ENCODE measurements at regions not wholly inside any gene's neighbourhood (a gene's known extent, or its start where the extent isn't known, plus 50 kb on each side); places are given as distances from the start of the nearest gene placed in this dataset.
"Not testable (repeated sequence)": the region's sequence is repeated elsewhere in the genome, so short reads cannot be mapped to it uniquely, and the experiment has no call there.

- H2AFZ ChIP-seq (ENCODE audit: low read depth); H4K20me1 ChIP-seq (ENCODE audit: insufficient read depth); H3K4me2 ChIP-seq; H3K9ac ChIP-seq; H3K27ac ChIP-seq (ENCODE audit: low read depth in 2 of 2, low read length in 1 of 2); H3K9me3 ChIP-seq; H3F3A ChIP-seq (replicated peaks; ENCODE audit: insufficient read depth); H3K36me3 ChIP-seq (replicated peaks in 1 of 2; ENCODE audit: control insufficient read depth in 1 of 2, insufficient read depth in 2 of 2, low read length in 1 of 2); H3K9me2 ChIP-seq; H3K79me2 ChIP-seq (ENCODE audit: insufficient read depth); H3K27me3 ChIP-seq (ENCODE audit: insufficient read depth); CTCF ChIA-PET; POLR2A ChIA-PET; DNase-seq; H3K4me3 ChIP-seq (ENCODE audit: low read depth in 2 of 2, low read length in 1 of 2); H3K4me1 ChIP-seq (ENCODE audit: control insufficient read depth in 1 of 2, insufficient read depth in 2 of 2, low read depth in 1 of 2, low read length in 1 of 2): not testable (repeated sequence)
- WGBS (ENCODE audit: low lambda C conversion rate): 53% methylated on average over 11 of the region's 11 CpGs
These were observed 174.4 kb downstream of the TRIM43 start for GRCh38 chr2:95765925-95766910.

- H3K27ac ChIP-seq (ENCODE audit: low read depth in 2 of 2, low read length in 1 of 2); H4K20me1 ChIP-seq (ENCODE audit: insufficient read depth); CTCF ChIA-PET; DNase-seq; POLR2A ChIA-PET; H3K4me2 ChIP-seq; H3K4me1 ChIP-seq (ENCODE audit: control insufficient read depth in 1 of 2, insufficient read depth in 2 of 2, low read depth in 1 of 2, low read length in 1 of 2); H3K27me3 ChIP-seq (ENCODE audit: insufficient read depth); H3K9me2 ChIP-seq; H3K9me3 ChIP-seq; H2AFZ ChIP-seq (ENCODE audit: low read depth); H3F3A ChIP-seq (replicated peaks; ENCODE audit: insufficient read depth); H3K79me2 ChIP-seq (ENCODE audit: insufficient read depth); H3K36me3 ChIP-seq (replicated peaks in 1 of 2; ENCODE audit: control insufficient read depth in 1 of 2, insufficient read depth in 2 of 2, low read length in 1 of 2); H3K4me3 ChIP-seq (ENCODE audit: low read depth in 2 of 2, low read length in 1 of 2); H3K9ac ChIP-seq: not testable (repeated sequence)
- WGBS (ENCODE audit: low lambda C conversion rate): 13% methylated on average over 3 of the region's 4 CpGs
These were observed 175.7 kb downstream of the TRIM43 start for GRCh38 chr2:95767531-95767930.

GRCh38 chr2:95767950-95768349, 176.1 kb downstream of the TRIM43 start:
- WGBS (ENCODE audit: low lambda C conversion rate): 33% methylated on average over 2 of the region's 3 CpGs
- H3K27ac ChIP-seq (ENCODE audit: low read depth in 2 of 2, low read length in 1 of 2); H3K4me3 ChIP-seq (ENCODE audit: low read depth in 2 of 2, low read length in 1 of 2); H3K9ac ChIP-seq; H3K9me3 ChIP-seq; H3F3A ChIP-seq (replicated peaks; ENCODE audit: insufficient read depth); H3K36me3 ChIP-seq (replicated peaks in 1 of 2; ENCODE audit: control insufficient read depth in 1 of 2, insufficient read depth in 2 of 2, low read length in 1 of 2); DNase-seq; CTCF ChIA-PET; H3K9me2 ChIP-seq; H4K20me1 ChIP-seq (ENCODE audit: insufficient read depth); H2AFZ ChIP-seq (ENCODE audit: low read depth); H3K4me2 ChIP-seq; H3K27me3 ChIP-seq (ENCODE audit: insufficient read depth); H3K79me2 ChIP-seq (ENCODE audit: insufficient read depth); POLR2A ChIA-PET; H3K4me1 ChIP-seq (ENCODE audit: control insufficient read depth in 1 of 2, insufficient read depth in 2 of 2, low read depth in 1 of 2, low read length in 1 of 2): not testable (repeated sequence)

GRCh38 chr2:95769256-95769655, 177.5 kb downstream of the TRIM43 start:
- H3K79me2 ChIP-seq (ENCODE audit: insufficient read depth); H3K4me3 ChIP-seq (ENCODE audit: low read depth in 2 of 2, low read length in 1 of 2); H3F3A ChIP-seq (replicated peaks; ENCODE audit: insufficient read depth); H3K9ac ChIP-seq; DNase-seq; H3K36me3 ChIP-seq (replicated peaks in 1 of 2; ENCODE audit: control insufficient read depth in 1 of 2, insufficient read depth in 2 of 2, low read length in 1 of 2); H3K27ac ChIP-seq (ENCODE audit: low read depth in 2 of 2, low read length in 1 of 2); H3K4me1 ChIP-seq (ENCODE audit: control insufficient read depth in 1 of 2, insufficient read depth in 2 of 2, low read depth in 1 of 2, low read length in 1 of 2); CTCF ChIA-PET; H4K20me1 ChIP-seq (ENCODE audit: insufficient read depth); H3K27me3 ChIP-seq (ENCODE audit: insufficient read depth); POLR2A ChIA-PET; H2AFZ ChIP-seq (ENCODE audit: low read depth); H3K9me2 ChIP-seq; H3K4me2 ChIP-seq; H3K9me3 ChIP-seq: not testable (repeated sequence)
- WGBS (ENCODE audit: low lambda C conversion rate): 86% methylated on average over 1 of the region's 1 CpG

GRCh38 chr2:95770726-95771125, 178.9 kb downstream of the TRIM43 start:
- POLR2A ChIA-PET: not testable (repeated sequence)
- 41% methylated on average over 7 of the region's 9 CpGs for WGBS (ENCODE audit: low lambda C conversion rate)

GRCh38 chr2:95774322-95775192, 182.8 kb downstream of the TRIM43 start:
- H3K4me1 ChIP-seq (ENCODE audit: control insufficient read depth in 1 of 2, insufficient read depth in 2 of 2, low read depth in 1 of 2, low read length in 1 of 2); H3K79me2 ChIP-seq (ENCODE audit: insufficient read depth); H4K20me1 ChIP-seq (ENCODE audit: insufficient read depth); H3K9ac ChIP-seq; POLR2A ChIA-PET; H3K27me3 ChIP-seq (ENCODE audit: insufficient read depth); CTCF ChIA-PET; DNase-seq; H3K9me2 ChIP-seq; H3K4me2 ChIP-seq; H2AFZ ChIP-seq (ENCODE audit: low read depth); H3K9me3 ChIP-seq; H3K4me3 ChIP-seq (ENCODE audit: low read depth in 2 of 2, low read length in 1 of 2); H3K27ac ChIP-seq (ENCODE audit: low read depth in 2 of 2, low read length in 1 of 2); H3K36me3 ChIP-seq (replicated peaks in 1 of 2; ENCODE audit: control insufficient read depth in 1 of 2, insufficient read depth in 2 of 2, low read length in 1 of 2); H3F3A ChIP-seq (replicated peaks; ENCODE audit: insufficient read depth): not testable (repeated sequence)
- WGBS (ENCODE audit: low lambda C conversion rate): no CpG with 5 or more reads among the region's 11 CpGs

More at GRCh38 chr2:95770726-95771125, 178.9 kb downstream of the TRIM43 start:
- H3K27ac ChIP-seq (ENCODE audit: low read depth in 2 of 2, low read length in 1 of 2); H3K9ac ChIP-seq; H3K36me3 ChIP-seq (replicated peaks in 1 of 2; ENCODE audit: control insufficient read depth in 1 of 2, insufficient read depth in 2 of 2, low read length in 1 of 2); CTCF ChIA-PET; H4K20me1 ChIP-seq (ENCODE audit: insufficient read depth); H3K4me2 ChIP-seq; H3K4me3 ChIP-seq (ENCODE audit: low read depth in 2 of 2, low read length in 1 of 2); H2AFZ ChIP-seq (ENCODE audit: low read depth); H3K79me2 ChIP-seq (ENCODE audit: insufficient read depth); H3F3A ChIP-seq (replicated peaks; ENCODE audit: insufficient read depth); H3K27me3 ChIP-seq (ENCODE audit: insufficient read depth); DNase-seq; H3K9me3 ChIP-seq; H3K9me2 ChIP-seq; H3K4me1 ChIP-seq (ENCODE audit: control insufficient read depth in 1 of 2, insufficient read depth in 2 of 2, low read depth in 1 of 2, low read length in 1 of 2): not testable (repeated sequence)
